ENCODE measurements at regions not wholly inside any gene's neighbourhood (a gene's known extent, or its start where the extent isn't known, plus 50 kb on each side); places are given as distances from the start of the nearest gene placed in this dataset.
A peak's percentile ranks its signal among the peaks of the same experiment; 100 is the strongest.
"Not testable (repeated sequence)": the region's sequence is repeated elsewhere in the genome, so short reads cannot be mapped to it uniquely, and the experiment has no call there.

- no peak for ATAC-seq (ENCODE audit: poor library complexity)
- intact Hi-C loops (cut with DNase I) = no loop called here
- no peak for DNase-seq
These were observed 181.0 kb upstream of the CDH2 start for GRCh38 chr18:28357766-28358401.

- no peak for ATAC-seq (ENCODE audit: poor library complexity)
- intact Hi-C loops (cut with DNase I) = no loop called here
- DNase-seq = no peak
These were observed 173.9 kb upstream of the CDH2 start for GRCh38 chr18:28350821-28351220.

GRCh38 chr18:28342231-28342630, 165.3 kb upstream of the CDH2 start:
- intact Hi-C loops (cut with DNase I) = no loop called here
- DNase-seq (no peak), ATAC-seq (ENCODE audit: poor library complexity) (no peak)

GRCh38 chr18:28338316-28338715, 161.4 kb upstream of the CDH2 start:
- no peak for ATAC-seq (ENCODE audit: poor library complexity)
- intact Hi-C loops (cut with DNase I) = no loop called here
- no peak for DNase-seq

GRCh38 chr18:28334516-28334915, 157.6 kb upstream of the CDH2 start:
- intact Hi-C loops (cut with DNase I) = no loop called here
- DNase-seq (no peak), ATAC-seq (ENCODE audit: poor library complexity) (no peak)

- DNase-seq (no peak), ATAC-seq (ENCODE audit: poor library complexity) (peak; percentile 43)
- intact Hi-C loops (cut with DNase I) = no loop called here
These were observed 155.1 kb upstream of the CDH2 start for GRCh38 chr18:28332071-28332470.

- intact Hi-C loops (cut with DNase I) = no loop called here
- no peak for ATAC-seq (ENCODE audit: poor library complexity)
- DNase-seq = no peak
These were observed 154.6 kb upstream of the CDH2 start for GRCh38 chr18:28331551-28331950.

GRCh38 chr18:28313602-28314001, 136.7 kb upstream of the CDH2 start:
- ATAC-seq (ENCODE audit: poor library complexity) (no peak), DNase-seq (no peak)
- intact Hi-C loops (cut with DNase I) = no loop called here

- ATAC-seq (ENCODE audit: poor library complexity) (no peak), DNase-seq (no peak)
- intact Hi-C loops (cut with DNase I) = no loop called here
These were observed 111.9 kb upstream of the CDH2 start for GRCh38 chr18:28288784-28289183.

GRCh38 chr18:28287146-28287545, 110.2 kb upstream of the CDH2 start:
- DNase-seq (no peak), ATAC-seq (ENCODE audit: poor library complexity) (no peak)
- intact Hi-C loops (cut with DNase I) = no loop called here

GRCh38 chr18:28284132-28284531, 107.2 kb upstream of the CDH2 start:
- intact Hi-C loops (cut with DNase I) = no loop called here
- no peak for DNase-seq
- no peak for ATAC-seq (ENCODE audit: poor library complexity)

- no peak for DNase-seq
- intact Hi-C loops (cut with DNase I) = no loop called here
- ATAC-seq (ENCODE audit: poor library complexity) = no peak
These were observed 104.5 kb upstream of the CDH2 start for GRCh38 chr18:28281400-28281799.

GRCh38 chr18:28269750-28270149, 92.8 kb upstream of the CDH2 start:
- ATAC-seq (ENCODE audit: poor library complexity) (no peak), DNase-seq (no peak)
- intact Hi-C loops (cut with DNase I) = no loop called here

- DNase-seq (no peak), ATAC-seq (ENCODE audit: poor library complexity) (no peak)
- intact Hi-C loops (cut with DNase I) = no loop called here
These were observed 91.1 kb upstream of the CDH2 start for GRCh38 chr18:28267878-28268625.

GRCh38 chr18:28267276-28267675, 90.3 kb upstream of the CDH2 start:
- intact Hi-C loops (cut with DNase I) = no loop called here
- ATAC-seq (ENCODE audit: poor library complexity) = no peak
- no peak for DNase-seq

- no peak for ATAC-seq (ENCODE audit: poor library complexity)
- intact Hi-C loops (cut with DNase I) = no loop called here
These were observed 79.2 kb upstream of the CDH2 start for GRCh38 chr18:28256166-28256565.

GRCh38 chr18:28248653-28249052, 71.7 kb upstream of the CDH2 start:
- no peak for ATAC-seq (ENCODE audit: poor library complexity)
- DNase-seq = no peak
- intact Hi-C loops (cut with DNase I) = no loop called here

More at GRCh38 chr18:28256166-28256565, 79.2 kb upstream of the CDH2 start:
- DNase-seq = no peak

- intact Hi-C loops (cut with DNase I); ATAC-seq (ENCODE audit: poor library complexity); DNase-seq: not testable (repeated sequence)
These were observed 63.7 kb upstream of the CDH2 start for GRCh38 chr18:28240626-28241025.

- no peak for ATAC-seq (ENCODE audit: poor library complexity)
- no peak for DNase-seq
- intact Hi-C loops (cut with DNase I) = no loop called here
These were observed 59.6 kb upstream of the CDH2 start for GRCh38 chr18:28236487-28236886.

Data from Right ventricle myocardium superior (tissue), 1 donor.